ENCODE measurements at regions not wholly inside any gene's neighbourhood (a gene's known extent, or its start where the extent isn't known, plus 50 kb on each side); places are given as distances from the start of the nearest gene placed in this dataset.
"Not testable (repeated sequence)": the region's sequence is repeated elsewhere in the genome, so short reads cannot be mapped to it uniquely, and the experiment has no call there.

GRCh38 chr4:170348945-170349344 is 259.2 kb upstream of the AADAT start:
- Mint-ChIP-seq H3K4me3 (no peak overlapping the region), H3K9me3 (peaks cover 2% of the 10 kb centered on the region), H3K4me1 (ENCODE audit: low read depth) (no peaks in the 10 kb centered on the region), H3K27ac (no peak overlapping the region), H3K36me3 (ENCODE audit: low read depth) (no peaks in the 10 kb centered on the region), H3K27me3 (ENCODE audit: low read depth) (no peaks in the 10 kb centered on the region)
- DNase-seq = no peak
- intact Hi-C loops (cut with micrococcal nuclease) = no loop called here
- CTCF ChIA-PET = no interaction called here

- H3K27ac Mint-ChIP-seq; H3K9me3 Mint-ChIP-seq; H3K4me1 Mint-ChIP-seq (ENCODE audit: low read depth); H3K4me3 Mint-ChIP-seq; H3K27me3 Mint-ChIP-seq (ENCODE audit: low read depth); intact Hi-C loops (cut with micrococcal nuclease); DNase-seq; H3K36me3 Mint-ChIP-seq (ENCODE audit: low read depth): not testable (repeated sequence)
- CTCF ChIA-PET = interaction anchor here (0.7 kb wide), 1 partner anchor 101 kb away, joined by 3 read pairs; no protein-coding TSS in a partner anchor
These were observed 257.4 kb upstream of the AADAT start for GRCh38 chr4:170347191-170347590.

- Mint-ChIP-seq H3K9me3 (peaks cover 11% of the 10 kb centered on the region), H3K27ac (no peak overlapping the region), H3K36me3 (ENCODE audit: low read depth) (no peaks in the 10 kb centered on the region), H3K4me1 (ENCODE audit: low read depth) (no peaks in the 10 kb centered on the region), H3K27me3 (ENCODE audit: low read depth) (no peaks in the 10 kb centered on the region), H3K4me3 (no peak overlapping the region)
- DNase-seq = no peak
- intact Hi-C loops (cut with micrococcal nuclease) = no loop called here
- CTCF ChIA-PET = no interaction called here
These were observed 249.8 kb upstream of the AADAT start for GRCh38 chr4:170339522-170339921.

GRCh38 chr4:170336238-170336775 is 246.6 kb upstream of the AADAT start:
- H3K27ac Mint-ChIP-seq = no peak overlapping the region
- CTCF ChIA-PET = no interaction called here
- intact Hi-C loops (cut with micrococcal nuclease) = no loop called here

GRCh38 chr4:170325599-170325998 is 235.8 kb upstream of the AADAT start:
- H3K4me3 Mint-ChIP-seq = no peak overlapping the region
- H3K4me1 Mint-ChIP-seq (ENCODE audit: low read depth) = no peaks in the 10 kb centered on the region
- no peaks in the 10 kb centered on the region for H3K36me3 Mint-ChIP-seq (ENCODE audit: low read depth)
- H3K27ac Mint-ChIP-seq = no peak overlapping the region
- DNase-seq = no peak
- H3K9me3 Mint-ChIP-seq = peaks cover 10% of the 10 kb centered on the region
- CTCF ChIA-PET = interaction anchor here (0.6 kb wide), 1 partner anchor 286 kb away, joined by 6 read pairs; no protein-coding TSS in a partner anchor
- no peaks in the 10 kb centered on the region for H3K27me3 Mint-ChIP-seq (ENCODE audit: low read depth)
- intact Hi-C loops (cut with micrococcal nuclease) = no loop called here

More at GRCh38 chr4:170336238-170336775, 246.6 kb upstream of the AADAT start:
- no peak for DNase-seq
- Mint-ChIP-seq H3K4me1 (ENCODE audit: low read depth) (no peaks in the 10 kb centered on the region), H3K36me3 (ENCODE audit: low read depth) (no peaks in the 10 kb centered on the region), H3K9me3 (peaks cover 8% of the 10 kb centered on the region), H3K27me3 (ENCODE audit: low read depth) (no peaks in the 10 kb centered on the region), H3K4me3 (no peak overlapping the region)

- Mint-ChIP-seq H3K27ac (no peak overlapping the region), H3K9me3 (peaks cover 10% of the 10 kb centered on the region), H3K36me3 (ENCODE audit: low read depth) (no peaks in the 10 kb centered on the region), H3K27me3 (ENCODE audit: low read depth) (no peaks in the 10 kb centered on the region), H3K4me1 (ENCODE audit: low read depth) (no peaks in the 10 kb centered on the region), H3K4me3 (no peak overlapping the region)
- CTCF ChIA-PET = no interaction called here
- intact Hi-C loops (cut with micrococcal nuclease) = no loop called here
- no peak for DNase-seq
These were observed 233.9 kb upstream of the AADAT start for GRCh38 chr4:170323623-170324022.

- no peaks in the 10 kb centered on the region for H3K4me1 Mint-ChIP-seq (ENCODE audit: low read depth)
- H3K27ac Mint-ChIP-seq = no peak overlapping the region
- no peaks in the 10 kb centered on the region for H3K9me3 Mint-ChIP-seq
- H3K27me3 Mint-ChIP-seq (ENCODE audit: low read depth) = no peaks in the 10 kb centered on the region
- CTCF ChIA-PET = no interaction called here
- no peak overlapping the region for H3K4me3 Mint-ChIP-seq
- H3K36me3 Mint-ChIP-seq (ENCODE audit: low read depth) = no peaks in the 10 kb centered on the region
- DNase-seq = no peak
- intact Hi-C loops (cut with micrococcal nuclease) = no loop called here
These were observed 217.4 kb upstream of the AADAT start for GRCh38 chr4:170307182-170307581.

GRCh38 chr4:170306208-170306607 is 216.5 kb upstream of the AADAT start:
- H3K4me1 Mint-ChIP-seq (ENCODE audit: low read depth) = no peaks in the 10 kb centered on the region
- no peaks in the 10 kb centered on the region for H3K27me3 Mint-ChIP-seq (ENCODE audit: low read depth)
- intact Hi-C loops (cut with micrococcal nuclease) = no loop called here
- no peaks in the 10 kb centered on the region for H3K36me3 Mint-ChIP-seq (ENCODE audit: low read depth)
- H3K9me3 Mint-ChIP-seq = no peaks in the 10 kb centered on the region
- CTCF ChIA-PET = interaction anchor here (0.7 kb wide), 1 partner anchor 320 kb away, joined by 5 read pairs; no protein-coding TSS in a partner anchor
- no peak overlapping the region for H3K27ac Mint-ChIP-seq
- no peak overlapping the region for H3K4me3 Mint-ChIP-seq
- no peak for DNase-seq

- no peaks in the 10 kb centered on the region for H3K4me1 Mint-ChIP-seq (ENCODE audit: low read depth)
- H3K9me3 Mint-ChIP-seq = no peaks in the 10 kb centered on the region
- no peak overlapping the region for H3K4me3 Mint-ChIP-seq
- no peaks in the 10 kb centered on the region for H3K36me3 Mint-ChIP-seq (ENCODE audit: low read depth)
- no peak for DNase-seq
- H3K27ac Mint-ChIP-seq = no peak overlapping the region
- CTCF ChIA-PET = no interaction called here
- no peaks in the 10 kb centered on the region for H3K27me3 Mint-ChIP-seq (ENCODE audit: low read depth)
- intact Hi-C loops (cut with micrococcal nuclease) = no loop called here
These were observed 215.9 kb upstream of the AADAT start for GRCh38 chr4:170305627-170306026.

- Mint-ChIP-seq H3K4me3 (no peak overlapping the region), H3K27me3 (ENCODE audit: low read depth) (no peaks in the 10 kb centered on the region), H3K9me3 (peaks cover 4% of the 10 kb centered on the region), H3K27ac (no peak overlapping the region), H3K4me1 (ENCODE audit: low read depth) (no peaks in the 10 kb centered on the region), H3K36me3 (ENCODE audit: low read depth) (no peaks in the 10 kb centered on the region)
- no peak for DNase-seq
- CTCF ChIA-PET = no interaction called here
- intact Hi-C loops (cut with micrococcal nuclease) = no loop called here
These were observed 191.3 kb upstream of the AADAT start for GRCh38 chr4:170281027-170281426.

- H3K36me3 Mint-ChIP-seq (ENCODE audit: low read depth) = no peaks in the 10 kb centered on the region
- DNase-seq = no peak
- no peak overlapping the region for H3K4me3 Mint-ChIP-seq
- intact Hi-C loops (cut with micrococcal nuclease) = no loop called here
- H3K27me3 Mint-ChIP-seq (ENCODE audit: low read depth) = no peaks in the 10 kb centered on the region
- H3K27ac Mint-ChIP-seq = no peak overlapping the region
- H3K9me3 Mint-ChIP-seq = peaks cover 4% of the 10 kb centered on the region
- CTCF ChIA-PET = no interaction called here
- H3K4me1 Mint-ChIP-seq (ENCODE audit: low read depth) = no peaks in the 10 kb centered on the region
These were observed 188.7 kb upstream of the AADAT start for GRCh38 chr4:170278460-170278859.

GRCh38 chr4:170274616-170275015 is 184.9 kb upstream of the AADAT start:
- intact Hi-C loops (cut with micrococcal nuclease) = no loop called here
- CTCF ChIA-PET = interaction anchor here (1.5 kb wide), 1 partner anchor 15 kb away, joined by 3 read pairs; no protein-coding TSS in a partner anchor
- Mint-ChIP-seq H3K36me3 (ENCODE audit: low read depth) (no peaks in the 10 kb centered on the region), H3K9me3 (no peaks in the 10 kb centered on the region), H3K4me1 (ENCODE audit: low read depth) (no peaks in the 10 kb centered on the region), H3K27me3 (ENCODE audit: low read depth) (no peaks in the 10 kb centered on the region), H3K27ac (no peak overlapping the region), H3K4me3 (no peak overlapping the region)
- no peak for DNase-seq

- intact Hi-C loops (cut with micrococcal nuclease) = no loop called here
- CTCF ChIA-PET = interaction anchor here (0.7 kb wide), 1 partner anchor 495 kb away, joined by 3 read pairs; no protein-coding TSS in a partner anchor
- Mint-ChIP-seq H3K4me1 (ENCODE audit: low read depth) (no peaks in the 10 kb centered on the region), H3K36me3 (ENCODE audit: low read depth) (no peaks in the 10 kb centered on the region), H3K27ac (no peak overlapping the region), H3K4me3 (no peak overlapping the region), H3K27me3 (ENCODE audit: low read depth) (no peaks in the 10 kb centered on the region), H3K9me3 (no peaks in the 10 kb centered on the region)
- no peak for DNase-seq
These were observed 183.2 kb upstream of the AADAT start for GRCh38 chr4:170272959-170273358.
